NCI-H774 (cell line): ENCODE measurements at regions not wholly inside any gene's neighbourhood (a gene's known extent, or its start where the extent isn't known, plus 50 kb on each side); places are given as distances from the start of the nearest gene placed in this dataset.

Experiments used
- DNase-seq: peaks from one replicate; lab custom pipeline; 2025; lab: John Stamatoyannopoulos, UW

- DNase-seq: no peak
Observed at GRCh38 chr13:57918086-57918485, 286.5 kb downstream of the PCDH17 start.

DNA sequence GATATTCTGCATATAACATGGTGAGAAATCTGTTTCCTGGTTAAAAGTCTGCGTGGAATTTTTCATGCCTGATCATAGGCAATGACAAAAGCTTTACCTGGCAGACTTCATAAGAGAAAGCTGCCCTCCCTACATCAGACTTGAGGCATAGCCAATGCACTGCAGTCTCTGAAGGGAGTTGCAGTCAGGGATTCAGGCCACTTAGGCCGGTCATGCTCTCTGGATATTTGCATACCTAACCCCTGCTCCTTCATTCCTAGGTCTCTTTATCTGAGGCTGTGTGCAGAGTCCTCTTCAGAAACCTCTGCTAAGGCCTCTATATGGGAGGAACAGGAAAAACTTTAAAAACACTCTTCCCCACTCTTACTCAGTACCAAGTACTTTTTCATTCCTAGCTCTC is 287.4 kb downstream of the PCDH17 start:
- DNase-seq: no peak

GRCh38 chr13:57925250-57925649 is 293.7 kb downstream of the PCDH17 start:
- DNase-seq: no peak

DNA sequence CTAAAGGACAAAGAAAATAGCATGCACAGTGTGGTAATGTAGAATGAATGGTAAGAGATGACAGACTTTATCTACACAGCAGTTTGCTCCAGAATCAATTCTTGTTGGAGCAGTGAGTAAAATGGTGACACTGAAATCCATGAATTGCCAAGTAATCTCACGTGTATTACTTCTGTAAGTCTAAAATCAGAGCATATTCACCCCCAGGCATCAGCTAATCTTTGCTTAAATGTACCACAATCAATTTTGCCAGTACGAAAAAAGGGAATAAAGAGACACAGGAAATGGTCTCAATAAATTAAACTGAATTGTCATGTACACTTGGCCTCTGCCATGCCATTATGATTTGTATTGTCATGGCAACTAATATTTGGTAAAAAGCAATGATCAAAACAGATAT is 294.2 kb downstream of the PCDH17 start:
- DNase-seq: no peak

DNA sequence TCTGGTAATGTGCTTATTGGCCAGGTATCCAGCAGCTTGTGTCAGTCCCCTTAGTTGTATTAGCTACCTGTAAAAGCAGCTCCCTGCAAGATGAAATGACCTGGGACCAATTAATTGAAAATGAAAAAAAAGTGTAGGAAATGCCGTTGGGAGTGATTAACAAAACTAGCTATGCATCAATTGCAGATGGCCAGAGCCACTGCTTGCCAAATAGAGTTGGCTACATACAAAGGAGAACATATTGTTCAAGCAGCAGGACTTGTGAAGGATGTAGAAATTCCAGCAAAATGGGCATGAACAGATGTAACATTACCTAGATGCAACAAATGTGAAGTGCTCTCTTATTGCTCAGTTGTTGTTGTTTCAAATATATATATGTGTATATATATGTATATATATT is 300.5 kb downstream of the PCDH17 start:
- no peak for DNase-seq

DNA sequence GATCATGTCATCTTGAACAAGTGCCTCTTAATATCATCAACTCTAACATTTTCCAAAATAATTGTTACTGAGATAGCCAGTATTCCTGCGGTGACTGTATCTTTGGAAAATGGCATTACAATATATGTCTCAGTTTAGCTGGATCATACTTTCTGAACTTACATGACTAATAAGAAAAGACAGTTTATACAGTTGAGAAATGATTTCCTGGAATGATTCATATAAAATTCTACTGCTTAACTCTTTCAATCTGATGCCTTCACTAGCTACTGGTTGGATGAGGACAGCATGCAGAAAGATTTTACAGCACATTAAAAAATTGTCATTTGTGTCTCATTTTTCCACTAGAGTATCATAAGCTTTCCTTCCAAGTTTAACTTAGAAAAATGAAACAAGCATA is 302.1 kb downstream of the PCDH17 start:
- no peak for DNase-seq

DNA sequence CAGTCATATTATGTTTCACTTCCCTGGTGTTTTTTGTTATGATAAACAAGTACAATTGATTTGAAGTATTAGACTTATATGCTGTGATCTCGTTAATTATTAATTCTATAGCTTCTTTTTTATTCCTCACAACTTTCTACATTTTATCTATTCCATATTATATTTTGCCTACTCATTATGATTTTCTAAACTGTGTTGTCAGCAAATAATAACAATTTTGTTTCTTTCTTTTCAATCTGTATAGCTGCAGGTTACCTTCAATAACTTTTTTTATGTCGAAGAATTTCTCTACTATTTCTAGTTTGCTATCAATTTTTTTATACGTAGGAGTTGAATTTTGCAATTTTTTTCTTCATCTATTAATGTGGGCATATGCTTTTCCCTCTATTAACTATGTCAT is 304.4 kb downstream of the PCDH17 start:
- no peak for DNase-seq

- no peak for DNase-seq
Observed at GRCh38 chr13:57946361-57946760, 314.8 kb downstream of the PCDH17 start.

- no peak for DNase-seq
Observed at GRCh38 chr13:57948884-57949283, 317.3 kb downstream of the PCDH17 start.

GRCh38 chr13:57969951-57970350 is 338.4 kb downstream of the PCDH17 start:
- no peak for DNase-seq

DNA sequence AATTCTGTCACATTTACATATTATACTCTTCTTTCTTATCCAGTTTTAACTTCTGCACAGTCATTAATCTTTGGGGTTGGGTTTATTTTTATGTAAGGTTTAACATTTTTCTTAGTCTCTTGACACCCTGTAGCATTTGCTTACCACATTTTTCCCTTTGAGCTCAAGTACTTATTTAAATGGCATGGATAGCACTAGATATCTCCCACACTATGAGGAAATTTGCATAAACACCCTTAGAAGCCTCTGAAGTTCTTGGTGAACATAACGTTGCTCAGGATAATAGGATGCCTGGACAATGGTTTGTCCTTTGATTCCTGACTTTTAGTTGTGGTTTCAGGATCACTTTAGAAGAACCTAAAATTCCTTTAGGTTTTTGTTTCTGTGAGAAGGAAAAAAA is 338.9 kb downstream of the PCDH17 start:
- DNase-seq: no peak

GRCh38 chr13:57982782-57983181 is 351.2 kb downstream of the PCDH17 start:
- no peak for DNase-seq

DNA sequence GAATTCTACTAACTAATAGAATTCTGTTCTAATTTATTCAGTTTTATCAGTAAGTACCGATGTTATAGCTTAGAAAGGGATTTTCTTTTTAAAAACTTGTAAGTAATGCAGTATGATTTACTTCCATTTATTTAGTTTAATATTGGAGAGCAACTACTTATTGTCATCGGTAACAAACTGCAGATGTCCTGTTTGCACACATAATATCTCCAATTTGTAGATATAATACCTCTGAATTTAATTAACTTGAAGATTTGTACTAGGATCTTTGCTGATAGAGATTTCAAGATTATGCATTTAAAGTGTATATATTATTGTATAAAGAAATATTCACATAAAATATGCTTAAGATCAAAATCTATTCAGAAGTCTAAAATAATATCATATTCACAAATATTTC is 356.7 kb downstream of the PCDH17 start:
- no peak for DNase-seq

DNA sequence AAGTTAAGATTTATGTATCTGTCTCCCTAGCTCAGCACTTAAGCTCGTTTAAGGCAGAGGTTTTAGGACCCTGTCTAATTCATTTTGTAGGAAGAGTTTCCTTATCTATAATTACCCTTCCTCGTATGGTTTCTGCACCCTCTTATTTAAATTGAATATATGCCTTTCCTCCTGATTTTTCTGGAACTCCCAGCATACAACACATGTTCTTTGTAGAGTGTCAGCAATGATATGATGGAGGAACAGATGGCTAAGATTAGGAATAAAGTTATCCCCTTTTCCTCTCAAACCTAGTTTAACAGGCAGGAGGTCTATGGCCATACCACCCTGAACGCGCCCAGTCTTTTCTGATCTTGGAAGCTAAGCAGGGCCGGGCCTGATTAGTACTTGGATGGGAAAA is 359.5 kb downstream of the PCDH17 start:
- DNase-seq: no peak

DNA sequence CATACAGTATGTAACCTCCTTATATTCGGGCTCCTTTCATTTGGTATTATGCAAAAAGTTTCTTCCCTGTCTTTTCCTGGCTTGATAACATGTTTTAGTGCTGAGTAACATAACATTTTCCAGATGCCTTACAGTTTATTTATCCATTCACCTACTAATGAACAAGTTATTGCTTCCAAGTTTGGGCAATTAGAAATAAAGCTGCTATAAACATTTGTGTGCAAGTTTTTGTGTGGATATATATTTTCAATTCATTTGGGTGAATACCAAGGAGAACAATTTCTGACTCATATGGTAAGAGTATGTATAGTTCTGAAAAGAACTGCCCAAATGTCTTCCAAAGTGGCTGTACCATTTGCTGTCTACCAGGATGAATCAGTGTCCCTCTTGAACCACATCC is 360.9 kb downstream of the PCDH17 start:
- DNase-seq: no peak

DNA sequence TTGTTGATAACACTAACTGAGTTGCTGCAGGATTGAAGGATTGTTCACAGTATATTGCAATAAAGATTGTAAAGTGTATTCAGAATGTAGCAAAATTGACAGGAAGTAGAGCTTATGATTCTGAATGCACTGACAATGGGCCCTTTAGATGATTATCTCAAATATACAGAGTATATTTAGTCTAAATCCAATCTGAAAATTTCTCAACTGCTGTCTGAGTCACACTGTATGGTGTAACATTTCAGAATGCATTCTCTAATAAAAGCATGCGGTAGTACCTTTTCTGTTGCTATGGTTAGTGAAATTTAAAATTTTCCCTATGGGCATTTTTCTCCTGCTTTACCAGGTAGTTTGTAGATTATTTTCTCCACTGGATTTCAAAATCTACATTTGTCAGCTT is 365.2 kb downstream of the PCDH17 start:
- DNase-seq: no peak

DNA sequence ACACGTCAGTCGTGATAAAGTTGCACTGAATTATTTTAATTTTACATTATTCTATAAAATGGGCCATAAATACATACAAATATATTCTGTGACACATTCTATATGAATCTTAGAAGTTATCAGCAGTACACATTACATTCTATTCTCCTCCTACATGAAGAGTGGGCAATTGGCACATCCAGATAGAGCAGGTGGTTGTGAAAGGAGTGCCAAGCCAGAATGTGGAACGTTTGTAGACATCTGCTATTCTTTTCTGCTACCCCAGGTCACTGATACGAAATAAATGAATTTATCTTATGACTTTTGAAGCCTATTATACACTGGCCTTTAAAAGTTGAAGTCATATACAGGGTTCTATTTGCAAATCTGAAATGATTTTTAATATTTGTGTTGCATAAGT is 373.2 kb downstream of the PCDH17 start:
- no peak for DNase-seq

DNA sequence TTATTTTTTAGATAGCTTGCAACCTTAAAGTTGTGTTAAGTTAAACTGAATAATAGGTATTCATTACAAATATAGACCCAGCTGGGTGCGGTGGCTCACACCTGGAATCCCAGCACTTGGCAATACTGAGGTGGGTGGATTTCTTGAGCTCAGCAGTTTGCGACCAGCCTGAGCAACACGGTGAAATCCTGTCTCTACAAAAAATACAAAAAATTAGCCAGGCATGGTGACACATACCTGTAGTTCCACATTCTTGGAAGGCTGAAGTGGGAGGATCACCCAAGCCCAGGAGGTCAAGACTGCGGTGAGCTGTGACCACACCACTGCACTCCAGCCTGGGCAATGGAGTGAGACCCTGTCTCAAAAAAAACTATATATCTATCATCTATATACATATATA is 386.5 kb downstream of the PCDH17 start:
- no peak for DNase-seq

DNA sequence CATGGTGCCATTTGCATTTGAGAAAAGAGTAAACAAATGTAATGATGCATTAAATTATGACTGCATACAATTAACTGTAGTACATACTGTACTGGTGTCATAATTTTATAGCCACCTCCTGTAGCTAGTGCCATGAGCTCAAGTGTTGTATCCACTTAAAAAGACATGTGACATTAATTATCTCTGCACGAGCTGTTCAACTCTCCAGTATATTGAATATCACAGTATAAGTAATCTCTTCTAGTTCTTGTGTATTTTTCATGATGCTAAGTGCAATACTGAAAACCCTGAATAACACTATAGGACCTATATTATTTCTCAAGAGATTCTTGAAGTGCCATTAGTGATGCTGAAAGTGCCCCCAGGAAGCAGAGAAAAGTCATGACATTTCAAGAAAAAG is 387.3 kb downstream of the PCDH17 start:
- DNase-seq: no peak

DNA sequence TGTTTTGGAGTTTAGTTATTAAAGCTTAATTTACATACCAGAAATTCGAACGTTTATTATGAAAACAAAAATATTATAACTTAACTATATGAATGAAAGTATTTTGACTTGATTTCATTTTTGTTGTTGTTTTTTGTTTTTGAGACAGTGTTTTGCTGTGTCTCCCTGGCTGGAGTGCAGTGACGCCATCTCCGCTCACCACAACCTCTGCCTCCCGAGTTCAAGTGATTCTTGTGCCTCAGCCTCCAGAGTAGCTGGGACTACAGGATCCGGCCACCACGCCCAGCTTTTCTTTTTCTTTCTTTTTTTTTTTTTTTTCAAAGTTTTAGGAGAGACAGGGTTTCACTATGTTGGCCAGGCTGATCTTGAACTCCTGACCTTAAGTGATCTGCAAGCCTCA is 392.6 kb downstream of the PCDH17 start:
- no peak for DNase-seq

DNA sequence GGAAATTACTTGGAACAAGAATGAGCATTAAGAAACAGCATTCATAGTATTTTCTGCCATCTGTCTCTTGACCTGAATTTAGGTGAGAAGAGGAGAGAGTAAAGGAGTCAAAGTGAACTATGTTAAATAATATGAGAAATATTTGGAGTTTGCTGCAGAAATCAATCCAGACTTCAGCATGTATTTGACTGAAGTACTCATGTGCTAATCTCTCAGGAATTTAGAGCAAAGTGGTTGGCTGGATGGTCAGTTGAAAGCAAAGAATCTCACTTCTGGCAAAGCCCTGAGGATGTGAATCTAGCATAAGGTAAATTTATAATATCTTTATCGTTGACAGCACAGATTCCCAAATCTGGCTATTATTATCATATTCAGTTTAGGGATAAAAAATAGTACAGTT is 394.3 kb downstream of the PCDH17 start:
- no peak for DNase-seq

GRCh38 chr13:58032676-58033460 is 401.3 kb downstream of the PCDH17 start:
- no peak for DNase-seq

DNA sequence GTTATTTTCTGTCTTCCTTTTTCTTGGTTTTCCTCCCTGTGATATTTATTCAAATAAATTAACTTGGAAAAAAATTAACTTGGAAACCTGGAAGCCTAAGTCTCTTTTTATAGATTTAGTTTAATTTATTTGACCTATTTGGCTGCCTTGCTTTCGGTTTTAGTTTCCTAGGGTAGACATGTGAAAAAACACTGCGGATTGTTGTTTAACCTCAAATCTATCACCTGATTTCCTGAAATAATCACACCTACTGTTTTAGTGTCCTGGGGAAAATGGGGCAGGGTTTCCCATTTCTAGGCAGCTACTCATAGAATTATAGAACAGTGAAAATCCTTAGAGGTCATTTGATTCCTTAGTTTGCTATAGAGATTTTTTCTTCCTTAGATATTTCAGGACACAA is 412.4 kb downstream of the PCDH17 start:
- no peak for DNase-seq

DNA sequence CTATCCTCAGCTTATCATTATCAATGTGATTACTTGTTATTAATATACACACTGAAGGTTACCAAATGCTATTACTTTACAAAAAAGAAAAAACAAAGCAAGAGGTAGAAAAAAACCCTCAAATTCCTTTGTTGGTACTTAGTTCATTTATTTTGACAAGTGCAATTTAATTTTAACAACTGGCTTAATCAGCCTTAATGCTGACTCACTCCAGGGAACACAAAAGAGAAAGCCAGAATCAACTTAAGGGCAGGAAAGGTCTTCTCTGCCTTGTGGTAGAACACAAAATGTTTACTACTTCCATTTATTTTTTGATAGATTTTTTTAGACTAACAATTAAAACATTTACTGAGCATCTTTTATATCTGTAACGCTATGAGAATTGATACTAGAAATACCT is 417.1 kb downstream of the PCDH17 start:
- DNase-seq: no peak

- DNase-seq: no peak
Observed at GRCh38 chr13:58051396-58051795, 419.9 kb downstream of the PCDH17 start.
